ENCODE measurements at regions not wholly inside any gene's neighbourhood (a gene's known extent, or its start where the extent isn't known, plus 50 kb on each side); places are given as distances from the start of the nearest gene placed in this dataset.

DNA sequence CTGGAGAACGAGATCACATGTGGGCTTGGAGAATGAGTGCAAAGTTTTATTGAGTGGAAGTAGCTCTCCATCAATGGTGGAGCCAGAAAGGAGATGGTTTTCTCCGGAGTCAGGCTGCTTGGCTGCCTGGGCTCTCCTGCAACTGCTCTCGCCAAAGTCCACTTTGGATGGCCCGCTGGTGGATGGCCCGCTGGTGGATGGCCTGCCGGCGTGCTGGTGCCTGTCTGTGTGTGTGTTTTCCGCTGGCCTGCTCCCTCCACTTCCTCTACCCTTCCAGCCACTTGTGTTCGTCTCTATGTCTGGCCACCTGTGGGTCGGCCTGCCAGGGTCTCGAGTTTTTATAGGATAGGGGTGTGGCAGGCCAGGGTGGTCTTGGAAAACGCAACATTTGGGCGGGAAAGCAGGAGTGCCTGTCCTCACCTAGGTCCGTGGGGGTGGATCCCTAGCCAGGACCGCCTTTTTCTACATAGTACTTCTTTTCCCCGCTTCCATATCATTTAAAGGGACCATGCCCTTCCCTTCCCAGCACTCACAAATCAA is 1292.1 kb upstream of the PIK3C3 start:
- no peak for DNase-seq (ENCODE audit: low spot score)

DNA sequence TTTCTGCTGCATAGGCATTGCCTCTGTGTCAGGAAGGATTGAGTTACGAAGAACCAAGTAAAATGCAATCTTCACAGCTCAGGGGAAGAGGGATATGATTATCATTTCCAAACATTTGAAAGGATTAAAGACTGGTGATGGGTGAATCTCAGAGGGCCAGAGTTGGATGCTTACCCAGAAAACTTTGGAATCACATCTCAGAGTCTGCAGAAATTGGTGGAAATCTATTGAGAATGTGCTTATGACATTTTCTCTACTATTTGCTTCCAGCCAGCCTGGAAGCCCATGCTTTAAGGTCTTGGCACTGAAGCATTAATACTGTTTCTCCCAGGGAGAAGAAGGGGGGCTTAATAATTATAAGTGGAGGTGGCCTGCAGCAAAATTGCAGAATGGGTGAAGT is 1301.4 kb upstream of the PIK3C3 start:
- no peak for DNase-seq (ENCODE audit: low spot score)

DNA sequence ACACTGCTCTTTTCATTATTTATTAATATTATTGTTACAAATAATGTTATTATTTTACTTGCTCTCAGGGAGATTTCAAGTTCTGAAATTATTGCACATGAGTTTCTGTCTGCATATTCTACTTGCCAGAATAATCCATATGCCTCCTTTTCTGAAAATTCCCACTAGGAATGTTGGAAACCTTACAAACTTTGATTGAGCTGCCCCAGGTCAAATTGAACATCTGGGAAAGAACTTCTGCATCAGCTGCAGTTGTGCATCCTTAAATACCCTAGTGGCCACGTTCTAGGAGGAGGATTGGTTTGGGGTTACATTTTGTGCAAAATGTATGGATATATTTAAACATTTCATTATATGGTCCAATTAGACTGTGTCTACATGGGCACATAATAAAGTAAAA is 1302.7 kb upstream of the PIK3C3 start:
- no peak for DNase-seq (ENCODE audit: low spot score)

DNA sequence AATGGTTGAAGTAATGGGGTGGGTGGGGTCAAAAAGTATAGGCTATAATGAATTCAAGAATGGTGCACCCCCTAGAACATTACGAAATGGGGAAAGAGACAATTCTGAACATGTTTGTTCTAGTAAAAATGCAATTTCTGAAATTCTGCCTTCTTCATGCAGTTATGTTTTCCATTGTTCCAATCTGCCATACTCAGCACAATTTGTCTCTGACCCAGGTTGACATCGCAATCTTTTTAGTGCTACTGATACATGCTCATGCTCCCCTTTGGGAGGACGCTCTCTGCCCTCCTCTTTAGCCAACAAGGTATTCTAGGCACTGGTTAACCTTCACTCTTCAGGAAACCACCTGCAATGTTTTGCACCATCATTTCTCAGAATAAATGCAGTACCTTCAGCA is 1303.9 kb upstream of the PIK3C3 start:
- no peak for DNase-seq (ENCODE audit: low spot score)

DNA sequence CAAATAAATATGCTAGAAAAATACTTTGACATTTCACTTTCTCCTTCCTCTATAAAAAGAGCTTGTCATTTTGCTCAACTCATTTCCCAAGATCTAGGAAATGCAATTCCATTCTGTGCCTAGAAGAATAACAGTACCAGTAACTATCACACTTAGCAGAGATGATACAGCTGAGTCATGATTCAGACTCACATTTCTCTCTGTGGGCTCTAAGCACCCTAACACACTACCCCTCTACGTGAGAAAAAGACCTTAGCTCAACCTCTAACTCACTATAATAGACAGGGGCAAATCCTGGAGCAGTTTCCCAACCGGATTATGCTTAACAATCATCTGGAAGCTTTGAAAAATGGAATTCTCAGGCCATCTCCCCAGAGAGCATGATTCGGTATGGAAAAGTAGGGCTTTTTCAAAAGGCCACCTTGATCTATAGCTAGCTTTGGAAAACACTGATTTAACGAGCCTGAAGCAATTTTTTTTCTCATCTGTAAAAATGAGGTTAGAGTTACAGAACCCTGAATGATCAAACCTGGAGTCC is 1312.3 kb upstream of the PIK3C3 start:
- DNase-seq (ENCODE audit: low spot score) = no peak

DNA sequence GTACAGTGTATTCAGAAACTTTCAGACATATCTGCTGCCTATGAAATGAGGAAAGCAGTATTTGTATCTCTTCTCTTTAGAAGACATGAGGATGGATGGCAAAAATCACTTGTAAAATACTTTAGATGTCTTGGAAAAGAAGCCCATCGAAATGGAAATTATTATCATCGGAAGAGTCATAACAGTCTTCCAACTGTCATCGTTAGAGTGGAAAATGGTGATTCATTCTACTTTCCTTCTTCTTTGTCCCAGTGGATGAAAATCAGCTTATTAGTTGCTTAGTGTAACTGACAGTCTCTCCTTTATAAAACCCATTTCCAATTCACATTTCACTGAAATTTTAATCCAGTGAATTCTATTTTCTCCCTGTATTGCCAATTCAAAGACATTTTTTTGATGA is 1323.7 kb upstream of the PIK3C3 start:
- DNase-seq (ENCODE audit: low spot score) = no peak

DNA sequence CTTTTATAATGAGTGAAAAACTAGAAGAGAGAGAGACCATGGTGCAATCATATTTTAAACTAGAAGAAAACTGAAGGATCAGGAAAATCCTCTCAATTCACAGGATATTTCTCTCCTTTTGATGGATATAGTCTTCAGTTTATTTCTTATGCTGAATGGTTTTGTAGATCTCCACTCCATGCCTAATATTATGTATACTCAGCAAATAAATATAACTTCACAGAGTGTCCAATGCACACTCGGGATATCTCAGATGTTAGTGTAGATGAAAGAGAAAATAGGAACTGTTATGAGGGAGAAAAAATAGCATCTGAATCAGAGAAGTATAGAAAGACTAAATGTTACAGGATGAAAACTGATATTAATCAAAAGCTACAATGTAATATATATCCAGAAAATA is 1324.5 kb upstream of the PIK3C3 start:
- DNase-seq (ENCODE audit: low spot score) = no peak

DNA sequence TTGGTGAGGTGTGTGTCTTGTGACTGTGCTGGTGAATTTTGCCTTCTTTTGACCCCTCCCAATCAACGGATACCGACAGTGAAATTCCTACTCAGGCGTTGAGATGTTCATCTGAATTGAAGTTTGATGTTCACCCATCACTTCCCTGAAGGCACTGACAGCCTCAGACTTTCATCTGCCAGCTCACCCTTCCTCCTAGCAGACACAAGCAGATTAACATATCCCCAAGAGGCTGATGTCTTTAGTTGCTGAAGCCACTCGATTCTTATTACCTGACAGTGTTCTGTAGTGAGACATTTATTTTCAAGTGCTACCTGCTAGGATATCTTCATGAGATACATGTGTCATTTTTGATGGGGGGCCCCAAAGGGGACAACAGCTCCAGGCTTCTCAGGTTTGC is 1330.1 kb upstream of the PIK3C3 start:
- no peak for DNase-seq (ENCODE audit: low spot score)

DNA sequence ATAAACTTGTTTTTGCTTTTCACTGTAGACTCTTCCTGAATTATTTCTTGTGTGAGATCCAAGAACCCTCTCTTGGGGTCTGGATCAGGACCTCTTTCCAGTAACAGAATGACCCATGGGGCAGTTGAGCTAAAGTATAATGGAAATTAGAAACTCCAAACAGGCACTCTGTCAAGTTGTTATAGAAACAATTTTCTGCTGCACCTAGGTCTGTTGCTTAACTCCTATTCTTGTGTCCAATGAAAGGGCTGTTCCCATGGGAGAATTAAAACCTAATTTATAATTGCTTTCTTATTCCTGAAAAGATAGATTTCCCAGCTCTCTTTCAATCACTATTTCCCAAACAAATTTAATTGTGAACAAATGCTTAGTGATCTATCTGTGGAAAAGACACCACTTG is 1341.3 kb upstream of the PIK3C3 start:
- DNase-seq (ENCODE audit: low spot score) = no peak

DNA sequence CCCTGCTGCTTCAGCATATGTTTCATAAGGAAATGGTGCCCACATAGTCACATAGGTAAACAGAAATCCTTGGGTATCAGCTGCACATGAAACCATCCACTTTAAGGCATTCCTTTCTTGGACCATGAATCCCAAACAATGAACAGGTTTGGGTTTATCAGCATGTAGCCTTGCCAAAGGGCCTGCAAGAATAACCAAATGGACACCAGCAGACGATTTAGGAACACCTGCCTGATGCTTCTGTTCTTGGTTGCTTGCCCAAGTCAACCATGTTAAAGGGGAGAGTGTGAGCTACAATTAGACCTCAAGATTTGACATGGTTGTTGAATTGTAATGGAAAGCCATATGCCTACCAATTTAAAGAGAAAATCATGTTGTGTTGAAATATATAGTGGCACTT is 1342.7 kb upstream of the PIK3C3 start:
- no peak for DNase-seq (ENCODE audit: low spot score)

DNA sequence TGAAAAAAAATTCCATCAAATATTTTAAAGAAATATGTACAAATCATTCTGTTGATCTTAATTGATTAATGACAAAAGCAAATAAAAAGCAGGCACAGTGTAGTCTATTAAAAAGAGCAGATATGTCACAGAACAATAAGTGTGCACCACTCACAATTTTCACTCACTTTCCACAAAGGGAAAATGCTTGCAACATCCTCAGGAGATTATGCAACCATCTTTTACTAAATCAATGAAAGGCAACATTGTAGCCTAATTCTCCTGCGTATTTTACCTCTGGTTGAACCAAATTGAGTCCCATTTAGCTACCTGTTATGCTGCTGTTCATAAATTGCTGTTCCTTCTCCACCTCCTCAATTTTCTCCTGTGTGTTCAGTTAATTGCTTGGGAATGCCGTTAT is 1346.8 kb upstream of the PIK3C3 start:
- no peak for DNase-seq (ENCODE audit: low spot score)

DNA sequence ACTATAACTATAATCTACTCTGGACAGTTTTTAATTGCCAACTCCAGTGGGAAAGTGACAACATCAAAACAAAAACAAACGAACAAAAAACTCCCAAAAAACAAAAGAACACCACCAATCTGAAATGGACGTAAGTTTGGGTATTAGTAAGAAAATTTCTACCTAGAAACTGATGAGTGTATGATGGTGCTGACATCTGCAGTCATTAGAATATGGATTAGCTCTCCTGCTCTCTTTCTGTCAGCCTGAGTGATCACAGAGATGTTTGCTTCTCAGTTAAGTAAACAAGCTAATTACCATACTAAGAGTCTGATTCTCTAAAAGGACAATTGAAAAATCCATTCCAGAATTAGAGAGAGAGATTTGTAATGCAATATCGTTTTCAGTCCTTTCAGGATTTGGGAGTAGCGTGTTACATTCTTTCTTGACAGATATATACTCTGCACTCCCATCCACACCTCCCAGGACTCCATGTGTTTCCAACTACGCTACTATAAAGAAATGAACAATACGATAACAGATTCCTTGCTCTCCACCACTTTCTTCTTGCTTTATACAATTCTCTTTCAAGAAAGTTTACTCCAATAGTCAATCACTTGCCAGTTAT is 1347.4 kb upstream of the PIK3C3 start:
- no peak for DNase-seq (ENCODE audit: low spot score)

DNA sequence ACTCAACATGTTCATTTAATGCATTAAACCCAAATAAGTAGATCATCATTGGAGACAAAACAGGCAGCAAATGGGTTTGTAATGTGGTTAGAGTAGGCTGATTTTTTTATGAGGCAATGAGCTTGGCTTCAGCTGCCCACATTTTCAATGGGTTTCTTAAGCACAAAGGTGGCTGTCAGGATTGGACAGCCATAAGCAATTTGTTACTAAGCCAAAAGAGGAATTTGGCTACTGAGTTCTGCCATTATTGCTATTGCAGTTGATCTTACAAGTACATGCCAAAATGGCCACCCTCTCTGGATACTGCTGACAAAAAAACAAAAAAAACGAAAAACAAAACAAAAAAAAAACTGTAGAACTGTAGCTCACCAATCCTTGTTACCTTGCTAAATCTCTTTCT is 1348.0 kb upstream of the PIK3C3 start:
- no peak for DNase-seq (ENCODE audit: low spot score)

DNA sequence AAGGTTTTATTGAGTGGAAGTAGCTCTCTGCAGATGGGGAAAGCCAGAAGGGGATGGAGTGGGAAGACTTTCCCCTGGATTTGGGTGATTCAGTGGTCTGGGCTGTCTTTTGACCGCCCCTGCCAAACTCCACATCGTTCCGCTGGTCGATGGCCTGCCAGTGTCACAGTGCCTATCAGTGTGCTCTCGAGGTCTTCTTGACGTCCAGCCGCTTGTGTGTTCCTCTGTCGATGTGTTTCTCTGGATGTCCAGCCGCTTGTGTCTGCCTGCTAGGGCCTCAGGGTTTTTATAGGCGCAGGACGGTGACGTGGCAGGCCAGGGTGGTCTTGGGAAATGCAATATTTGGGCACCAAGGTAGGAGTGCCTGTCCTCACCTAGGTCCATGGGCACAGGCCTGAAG is 1371.4 kb upstream of the PIK3C3 start:
- DNase-seq (ENCODE audit: low spot score) = no peak

DNA sequence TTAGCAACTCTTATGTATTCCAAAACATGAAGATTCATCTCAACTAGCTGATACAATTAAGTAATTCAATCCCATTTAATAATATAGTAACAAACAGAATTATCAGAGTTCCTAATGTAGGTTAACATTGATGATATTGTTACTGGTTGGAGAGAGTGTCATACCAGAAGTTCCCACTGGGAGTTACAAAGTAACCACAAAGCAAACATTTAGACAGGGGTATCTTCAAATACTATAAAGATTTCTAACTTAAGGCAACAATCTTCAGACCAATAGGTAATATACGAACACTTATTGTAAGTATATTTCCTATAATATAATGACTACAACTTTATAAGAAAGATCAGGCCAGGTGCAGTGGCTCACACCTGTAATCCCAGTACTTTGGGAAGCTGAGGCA is 1372.9 kb upstream of the PIK3C3 start:
- DNase-seq (ENCODE audit: low spot score) = no peak

DNA sequence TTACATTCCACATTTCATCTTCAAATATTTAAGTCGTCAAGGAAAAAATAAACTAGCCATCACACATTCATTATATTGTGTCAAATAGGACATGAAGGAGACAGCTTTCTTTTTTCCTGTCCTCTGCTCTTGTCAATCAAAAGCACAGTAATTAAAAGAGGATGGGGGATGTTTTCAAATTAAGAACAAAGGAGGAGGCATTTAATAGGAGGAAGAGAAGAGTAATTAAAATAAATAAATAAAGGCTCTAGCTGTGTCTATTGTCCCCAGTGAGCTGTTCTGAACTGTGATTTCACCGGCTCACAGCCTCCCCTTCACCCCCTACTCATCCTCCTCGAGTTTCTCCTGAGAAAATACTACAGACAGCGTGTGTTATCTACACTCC is 1377.1 kb upstream of the PIK3C3 start:
- no peak for DNase-seq (ENCODE audit: low spot score)

DNA sequence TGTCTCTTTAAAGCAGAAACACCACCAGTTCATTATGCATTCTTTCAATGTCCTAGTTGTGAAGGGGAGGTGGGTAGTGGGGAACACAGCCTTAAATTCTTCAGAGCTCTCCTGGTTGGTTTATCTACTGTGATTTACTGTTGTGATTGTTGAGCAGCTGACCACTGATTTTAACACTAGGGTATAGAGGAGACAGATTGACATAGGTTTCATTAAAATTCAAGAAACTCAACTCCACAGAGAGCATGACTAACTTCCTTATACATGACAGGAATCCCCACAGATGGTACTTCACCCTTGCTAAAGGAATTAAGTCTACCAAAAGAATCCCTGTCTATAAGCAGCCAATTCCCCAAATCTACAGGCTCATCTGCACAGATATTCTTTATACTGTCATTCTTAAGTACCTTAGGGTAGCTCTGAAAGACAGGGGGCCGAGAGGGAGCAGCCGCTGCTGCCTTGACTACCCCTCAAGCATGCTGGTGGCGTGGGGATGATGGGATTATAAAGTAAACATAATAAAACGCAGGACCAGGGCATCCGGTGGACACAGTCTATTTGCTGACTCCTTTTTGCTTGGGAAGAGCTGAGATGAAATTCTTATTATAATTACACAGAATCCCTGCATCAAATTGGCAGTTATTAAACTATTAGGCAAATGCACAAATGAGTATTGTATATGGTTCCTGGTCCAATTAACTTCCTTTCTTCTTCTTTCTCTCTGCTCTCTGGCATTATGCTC is 1377.6 kb upstream of the PIK3C3 start:
- DNase-seq (ENCODE audit: low spot score) = no peak

DNA sequence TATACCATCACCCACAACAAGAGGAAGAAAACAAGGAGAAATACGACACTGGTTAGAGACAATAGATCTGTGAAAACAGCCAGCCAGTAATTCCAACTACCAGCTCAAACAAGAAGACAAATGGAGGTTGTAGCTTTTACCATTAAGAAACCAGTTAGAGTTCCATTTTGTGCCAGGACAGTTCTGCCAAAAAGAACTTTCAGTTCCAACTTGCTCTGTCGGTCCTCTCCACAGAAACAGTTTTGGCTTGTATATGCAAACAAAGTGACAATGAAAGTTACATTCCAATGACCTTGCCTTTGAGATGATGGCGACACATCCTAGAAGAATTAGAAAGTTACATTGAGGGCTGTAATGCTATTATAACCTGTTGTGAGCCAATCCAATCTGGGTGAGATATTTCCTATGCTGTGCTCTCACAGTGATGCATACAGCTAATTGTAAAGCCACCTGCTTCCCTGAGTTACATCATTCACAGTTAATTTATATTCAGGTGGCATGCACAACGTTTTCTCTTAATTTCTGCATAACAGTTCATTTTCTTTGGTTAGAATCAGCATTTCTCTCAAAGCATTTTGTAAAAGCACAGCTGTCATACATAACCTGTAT is 1378.4 kb upstream of the PIK3C3 start:
- DNase-seq (ENCODE audit: low spot score) = no peak

DNA sequence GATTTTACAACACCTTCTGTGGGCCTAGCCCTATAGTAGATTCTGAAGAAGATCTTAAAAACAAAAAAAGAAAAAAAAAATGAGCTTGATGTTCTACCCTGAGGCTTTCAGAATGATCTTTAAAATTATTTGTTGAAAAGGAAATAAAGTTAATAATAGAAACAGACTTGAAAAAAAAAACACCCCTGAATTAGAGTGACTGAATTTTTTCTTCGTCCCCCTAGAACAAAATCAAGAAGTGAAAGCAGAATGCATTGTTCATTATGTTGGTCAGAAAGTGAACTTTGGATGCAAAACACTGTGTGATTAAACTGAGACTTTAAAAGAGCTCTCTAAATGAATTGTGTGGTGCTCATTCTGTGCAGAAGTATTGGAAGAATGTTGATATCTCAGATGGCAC is 1384.4 kb upstream of the PIK3C3 start:
- DNase-seq (ENCODE audit: low spot score) = no peak

DNA sequence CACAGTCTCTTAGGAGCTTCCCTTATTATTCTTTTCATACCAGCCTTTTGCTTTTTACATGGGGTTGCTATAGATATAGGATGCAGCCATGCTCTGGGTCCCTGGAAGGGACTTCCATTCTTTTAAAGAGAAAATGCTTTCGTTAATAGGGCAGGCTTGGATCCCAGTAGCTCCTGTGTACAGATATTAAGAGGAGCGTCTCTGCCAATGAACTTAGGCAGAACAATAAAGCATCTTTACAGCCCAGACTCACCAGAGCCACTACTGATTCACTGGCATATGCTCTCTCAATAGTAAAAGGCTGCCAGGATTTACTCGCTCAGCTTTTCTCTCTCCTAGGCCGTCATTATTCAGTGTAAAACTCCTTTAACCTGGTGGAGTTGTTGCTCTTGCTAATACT is 1385.4 kb upstream of the PIK3C3 start:
- DNase-seq (ENCODE audit: low spot score) = no peak

DNA sequence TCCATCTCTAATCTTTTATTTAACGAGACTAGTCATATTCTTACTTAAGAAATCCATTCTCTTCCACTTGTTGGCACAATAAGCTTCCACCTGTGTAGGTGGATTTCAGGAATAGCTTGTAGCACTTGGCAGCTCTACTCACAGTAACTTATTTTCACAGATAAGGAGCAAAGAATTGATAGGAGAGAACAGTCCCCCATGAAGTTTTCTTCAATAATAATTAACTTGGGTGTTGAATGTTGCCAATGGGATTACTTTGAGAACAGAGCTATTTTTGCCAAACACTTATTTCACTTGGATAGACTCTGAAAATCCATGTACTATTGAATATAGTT is 1388.6 kb upstream of the PIK3C3 start:
- DNase-seq (ENCODE audit: low spot score) = no peak

DNA sequence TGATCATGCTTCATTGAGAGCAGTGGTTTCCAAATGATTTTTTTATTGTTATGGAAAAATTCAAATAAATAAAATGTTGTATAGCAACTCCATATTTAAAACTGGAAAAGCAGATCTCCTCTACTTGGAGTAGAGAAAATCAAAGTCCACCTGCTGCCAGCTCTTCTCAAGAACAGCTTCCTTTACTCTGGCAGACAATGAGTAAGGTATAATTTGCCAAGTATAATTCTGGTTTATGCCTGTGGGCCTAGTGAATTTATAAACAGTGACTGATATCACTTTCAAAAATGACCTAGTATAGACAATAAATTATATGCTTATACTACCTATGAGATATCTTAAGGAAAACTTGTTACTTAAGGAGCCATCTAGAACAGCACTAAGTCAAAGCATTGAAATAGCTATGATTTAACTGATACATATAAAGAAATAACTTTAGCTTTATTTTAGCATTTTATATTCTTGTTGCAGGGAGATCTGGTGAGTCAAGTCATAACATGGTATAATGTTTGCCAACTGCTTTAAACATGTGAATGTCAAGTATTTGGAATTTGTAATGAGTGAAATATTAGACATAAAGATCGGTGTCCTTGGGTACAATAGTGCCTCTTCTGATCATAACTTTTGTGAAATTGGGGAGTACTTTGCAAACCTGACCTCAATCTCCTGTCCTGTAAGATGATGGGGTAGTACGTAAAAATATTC is 1389.1 kb upstream of the PIK3C3 start:
- DNase-seq (ENCODE audit: low spot score) = no peak

DNA sequence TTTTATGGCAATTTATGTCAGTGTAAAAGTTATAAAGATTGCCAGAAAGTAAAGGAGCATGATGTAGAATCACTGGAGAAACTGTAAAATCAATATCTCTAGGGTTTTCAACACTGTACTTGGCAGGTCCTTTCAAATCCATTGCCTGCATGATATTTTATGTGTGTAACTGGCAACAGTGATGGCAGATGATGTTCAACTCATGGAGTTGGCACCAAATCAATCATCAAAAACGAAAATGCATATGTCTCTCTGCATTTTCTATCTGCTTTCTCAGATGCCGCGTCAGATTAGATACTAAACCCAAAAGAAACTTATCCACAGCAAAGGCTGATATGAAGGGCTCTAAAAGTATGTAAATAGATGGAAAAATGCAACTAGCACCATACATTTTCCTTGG is 1395.5 kb upstream of the PIK3C3 start:
- no peak for DNase-seq (ENCODE audit: low spot score)

Measured in H4 (cell line).